Stimulated activated CD4-positive, alpha-beta T cell treated with anti-CD3 and anti-CD28 coated beads, TNF-alpha, amount 100 ng/mL, for 24 hours (primary cell): ENCODE measurements at regions not wholly inside any gene's neighbourhood (a gene's known extent, or its start where the extent isn't known, plus 50 kb on each side); places are given as distances from the start of the nearest gene placed in this dataset.
A peak's percentile ranks its signal among the peaks of the same experiment; 100 is the strongest.

Experiments used
- DNase-seq, 3 experiments: peaks; one replicate each; pipeline ENCODE4 v3.0.0-alpha.2; 2020; ENCODE audit warnings: low read depth in 3 of 3

DNA sequence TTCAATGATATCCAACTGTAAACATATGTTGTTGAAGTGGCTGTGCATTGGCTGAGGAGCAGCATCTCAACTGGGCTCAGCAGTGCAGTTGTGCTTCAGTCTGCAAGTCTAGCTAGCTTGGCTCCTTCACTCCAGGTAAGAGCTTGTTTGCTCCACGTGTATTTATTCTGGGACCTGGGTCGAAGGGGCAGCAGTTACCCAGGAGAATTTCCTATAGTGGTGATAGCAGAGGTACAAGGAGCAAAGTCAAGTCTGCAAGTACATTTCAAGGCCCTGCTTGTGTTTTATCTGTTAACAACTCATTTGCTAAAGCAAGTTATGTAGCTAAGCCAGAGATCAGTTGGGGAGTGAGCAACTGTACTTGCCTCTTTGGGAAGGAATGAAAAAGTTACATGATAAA lies 286.2 kb upstream of the UMPS start:
- no peak for DNase-seq

DNA sequence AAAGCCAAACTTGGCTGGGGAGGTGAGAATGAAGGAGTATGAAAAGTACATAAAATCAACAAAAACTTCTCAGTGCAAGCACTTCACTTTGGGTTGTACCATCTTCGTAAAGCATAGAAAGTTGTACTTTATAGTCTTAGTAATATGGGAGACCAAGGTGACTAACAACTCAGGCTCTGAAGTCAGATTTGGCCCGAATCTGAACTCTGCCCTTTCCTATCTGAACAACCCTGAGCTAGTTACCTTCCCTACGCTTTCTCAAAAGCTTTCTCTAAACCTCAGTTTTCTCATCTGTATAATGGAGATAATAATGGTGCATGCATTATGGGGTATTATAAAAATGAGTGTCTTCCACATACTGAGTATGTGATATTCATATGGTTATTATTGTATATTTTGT lies 285.4 kb upstream of the UMPS start:
- DNase-seq: no peak

- no peak for DNase-seq
Observed at GRCh38 chr3:124447845-124448244, 282.4 kb upstream of the UMPS start.

- no peak for DNase-seq
Observed at GRCh38 chr3:124448954-124449353, 281.3 kb upstream of the UMPS start.

- no peak for DNase-seq
Observed at GRCh38 chr3:124450366-124450765, 279.9 kb upstream of the UMPS start.

- DNase-seq: no peak
Observed at GRCh38 chr3:124451630-124452317, 278.5 kb upstream of the UMPS start.

GRCh38 chr3:124453189-124453588 lies 277.1 kb upstream of the UMPS start:
- DNase-seq: no peak

DNA sequence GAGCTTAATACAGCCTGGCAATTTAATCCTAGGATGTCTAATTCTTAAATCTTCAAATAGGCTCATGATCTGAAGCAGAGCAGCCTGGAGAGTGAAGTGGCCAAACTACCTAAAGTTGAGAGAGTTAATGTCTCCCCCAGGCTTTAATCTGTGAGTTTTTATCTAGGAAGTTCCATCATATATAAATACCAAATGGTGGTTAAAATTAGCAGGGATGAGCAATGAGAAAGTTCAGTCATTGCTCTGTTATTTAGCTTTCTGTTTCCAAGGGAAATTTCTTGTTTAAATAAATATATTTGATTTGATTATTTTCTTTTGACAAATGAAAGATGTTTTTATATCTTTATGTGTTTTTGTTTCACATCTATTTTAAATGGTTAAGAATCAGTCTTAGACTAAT lies 274.4 kb upstream of the UMPS start:
- DNase-seq: no peak

DNA sequence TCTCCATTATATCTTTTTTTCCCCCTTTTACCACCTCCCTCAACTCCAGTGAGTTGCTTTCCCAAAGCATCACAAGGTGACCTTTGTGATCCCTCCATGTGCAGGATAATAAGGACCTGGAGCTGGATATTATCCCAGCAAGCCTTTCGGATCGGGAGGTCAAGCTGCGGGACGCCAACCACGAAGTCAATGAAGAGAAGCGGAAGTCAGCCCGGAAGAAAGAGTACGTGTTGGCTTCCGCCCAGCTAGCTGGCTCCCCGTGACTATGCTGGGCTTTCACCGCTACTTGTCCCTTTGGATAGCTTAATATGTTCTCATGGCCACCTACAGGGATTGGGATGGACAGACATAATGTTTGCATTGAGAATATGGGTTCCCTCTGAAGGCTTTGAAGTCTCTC lies 273.7 kb upstream of the UMPS start:
- DNase-seq: no peak

DNA sequence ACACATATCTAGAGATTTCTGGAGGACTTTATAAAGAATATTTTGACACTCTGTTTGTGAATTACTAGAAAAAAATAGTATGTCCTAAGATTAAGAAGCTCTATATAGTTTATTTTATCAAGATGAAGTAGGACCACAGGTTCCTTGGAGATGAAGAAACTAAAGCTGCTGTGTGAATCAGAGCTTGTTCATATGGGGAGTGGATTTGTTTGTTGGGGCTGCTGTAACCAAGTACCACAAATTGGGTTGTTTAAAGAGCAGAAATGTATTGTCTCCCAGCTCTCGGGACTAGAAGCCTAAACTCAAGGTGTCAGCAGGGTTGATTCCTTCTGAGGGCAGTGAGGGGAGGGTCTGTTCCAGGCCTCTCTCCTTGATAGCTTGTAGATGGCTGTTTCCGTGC lies 270.6 kb upstream of the UMPS start:
- DNase-seq: no peak

GRCh38 chr3:124461126-124461525 lies 269.1 kb upstream of the UMPS start:
- no peak for DNase-seq

GRCh38 chr3:124461838-124462632 lies 268.2 kb upstream of the UMPS start:
- no peak for DNase-seq

DNA sequence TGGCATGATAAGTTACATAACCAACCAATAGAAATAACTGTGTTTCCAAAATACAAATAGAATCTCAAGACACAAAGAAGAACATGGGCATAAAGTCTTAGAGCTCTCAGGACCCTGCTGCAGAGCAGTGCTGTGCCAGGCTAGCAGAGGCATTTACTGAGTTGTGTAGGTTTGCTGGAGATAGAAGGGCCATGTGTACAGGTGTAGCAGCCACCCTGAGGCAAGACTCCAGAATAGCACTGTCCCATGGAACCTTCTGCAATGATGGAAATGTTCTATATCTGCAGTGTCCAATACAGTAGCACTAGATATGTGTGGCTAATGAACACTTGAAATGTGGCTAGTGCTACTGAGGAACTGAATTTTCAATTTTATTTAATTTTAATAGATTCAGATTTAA lies 267.0 kb upstream of the UMPS start:
- no peak for DNase-seq

GRCh38 chr3:124467980-124468902 lies 262.0 kb upstream of the UMPS start:
- DNase-seq: peak in 1 of 3 experiments; percentile 18

GRCh38 chr3:124469555-124469954 lies 260.7 kb upstream of the UMPS start:
- DNase-seq: no peak

GRCh38 chr3:124478830-124479229 lies 251.4 kb upstream of the UMPS start:
- DNase-seq: no peak

GRCh38 chr3:124483915-124484470 lies 246.3 kb upstream of the UMPS start:
- DNase-seq: no peak

DNA sequence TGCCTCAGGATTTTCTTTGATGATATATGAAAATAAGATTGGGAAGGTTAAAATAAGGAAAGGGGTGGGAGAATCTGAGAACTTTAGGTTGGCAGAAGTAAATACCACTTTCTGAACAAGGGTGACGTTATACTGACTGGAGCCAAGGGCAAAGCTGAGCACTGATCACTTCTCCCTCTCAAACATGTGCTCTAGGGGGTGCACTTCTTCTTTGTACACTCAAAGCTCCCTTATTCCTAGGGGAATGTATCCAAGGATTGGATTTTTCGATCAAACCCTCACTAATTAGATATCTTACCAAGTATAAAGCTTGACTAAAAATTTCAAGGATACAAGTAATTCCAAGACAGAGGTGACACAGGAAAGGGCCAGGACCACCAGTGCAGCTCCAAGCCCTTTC lies 243.9 kb upstream of the UMPS start:
- no peak for DNase-seq

GRCh38 chr3:124489506-124489905 lies 240.7 kb upstream of the UMPS start:
- DNase-seq: no peak

DNA sequence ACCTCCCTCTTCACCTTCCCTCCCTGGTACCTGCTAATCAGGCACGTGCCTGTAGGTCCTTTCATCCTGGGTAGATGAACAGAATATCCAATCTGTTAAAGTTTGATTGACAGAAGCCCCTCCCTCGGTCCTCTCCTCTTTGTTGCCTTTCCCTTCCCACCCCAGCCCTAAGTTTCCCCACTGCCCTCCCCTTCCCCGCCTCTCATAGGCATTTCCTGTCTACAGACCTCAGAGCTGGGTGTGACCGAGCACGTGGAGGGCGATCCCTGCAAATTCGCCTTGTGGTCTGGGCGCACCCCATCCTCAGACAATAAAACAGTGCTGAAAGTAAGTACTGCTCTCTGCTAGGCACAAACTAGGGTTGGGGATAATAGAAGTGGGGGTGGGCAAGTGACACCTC lies 239.2 kb upstream of the UMPS start:
- DNase-seq: no peak

DNA sequence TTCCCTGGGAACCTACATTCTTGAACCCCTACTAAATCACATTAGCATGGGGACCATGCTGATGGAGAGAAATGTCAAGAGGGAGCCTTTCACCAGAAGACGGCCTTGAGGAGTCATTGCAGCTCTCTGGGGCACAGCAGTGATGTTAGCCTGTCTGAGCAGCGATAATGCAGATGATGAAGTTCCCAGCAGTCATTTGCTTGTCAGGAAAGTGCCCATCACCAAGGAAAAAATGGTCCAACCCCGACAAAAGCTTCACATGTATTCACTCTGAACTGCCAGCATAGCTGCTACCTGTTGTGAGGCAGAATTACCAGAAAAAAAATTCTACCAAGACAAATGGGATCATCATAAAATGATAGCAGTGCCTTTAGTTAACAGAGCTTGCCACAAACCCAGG lies 238.4 kb upstream of the UMPS start:
- DNase-seq: no peak

DNA sequence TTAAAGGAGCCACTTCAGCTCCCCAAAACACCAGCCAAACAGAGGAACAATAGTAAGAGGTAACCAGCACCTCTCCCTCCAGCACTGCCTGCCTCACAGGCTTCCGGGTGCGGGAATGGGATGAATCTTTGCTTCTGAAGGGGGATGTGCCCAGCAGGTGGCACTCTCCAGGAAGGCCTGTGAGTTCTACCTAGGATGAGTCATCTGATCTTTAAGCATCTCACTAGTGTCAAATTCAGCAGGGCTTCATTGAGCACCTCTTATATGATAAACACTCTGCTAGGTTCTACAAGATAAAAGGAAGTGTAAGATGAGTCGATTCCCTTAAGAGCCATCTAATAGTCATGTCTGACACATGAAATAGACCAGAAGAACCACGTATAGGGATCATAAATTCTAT lies 237.4 kb upstream of the UMPS start:
- peak in 1 of 3 experiments; percentile 6 for DNase-seq
